Lung (tissue), 11 donors: ENCODE measurements at regions not wholly inside any gene's neighbourhood (a gene's known extent, or its start where the extent isn't known, plus 50 kb on each side); places are given as distances from the start of the nearest gene placed in this dataset.

Experiments used
- ATAC-seq: fragments of 200-7000 bp; cut with Tn5 transposase; one replicate; pipeline ENCODE4 v1.9.1; 2020; ENCODE audit warnings: moderate number of reproducible peaks; ENCODE audit not compliant: insufficient read depth, low FRiP score
- DNase-seq, 3 donors: peaks; one replicate each; pipeline ENCODE4 v3.0.0-alpha.2; 2013 to 2017
- H3K27ac ChIP-seq, 2 donors: one replicate each; pipeline ENCODE4 v1.5.1; 2013; ENCODE audit warnings: mild to moderate bottlenecking in 2 of 2, moderate library complexity in 2 of 2, control low read depth in 1 of 2, inconsistent platforms in 1 of 2, low read depth in 1 of 2, low read length in 1 of 2
- H3K27me3 ChIP-seq, 3 donors: one replicate each; pipeline ENCODE4 v1.5.1; 2013; ENCODE audit warnings: low read length in 2 of 3; ENCODE audit not compliant: control insufficient read depth in 3 of 3, insufficient read depth in 3 of 3
- H3K36me3 ChIP-seq, 4 donors: one replicate each; pipeline ENCODE4 v1.5.1; 2013; ENCODE audit warnings: low read length in 4 of 4, mild to moderate bottlenecking in 1 of 4, moderate library complexity in 1 of 4; ENCODE audit not compliant: control insufficient read depth in 4 of 4, insufficient read depth in 4 of 4
- H3K4me1 ChIP-seq, 5 donors: one replicate each; pipeline ENCODE4 v1.5.1; 2013; ENCODE audit warnings: low read length in 5 of 5, mild to moderate bottlenecking in 2 of 5, moderate library complexity in 1 of 5; ENCODE audit not compliant: control insufficient read depth in 5 of 5, insufficient read depth in 5 of 5
- H3K4me3 ChIP-seq: one replicate; pipeline ENCODE4 v1.5.1; 2013; ENCODE audit warnings: mild to moderate bottlenecking, control low read depth, moderate library complexity
- H3K9ac ChIP-seq, 2 donors: one replicate each; pipeline ENCODE4 v1.5.1; 2013; ENCODE audit warnings: low read length in 2 of 2, control low read depth in 1 of 2; ENCODE audit not compliant: insufficient read depth in 1 of 2
- H3K9me3 ChIP-seq, 4 donors: one replicate each; pipeline ENCODE4 v1.5.1; 2013; ENCODE audit warnings: low read length in 3 of 4, mild to moderate bottlenecking in 1 of 4, moderate library complexity in 1 of 4; ENCODE audit not compliant: control insufficient read depth in 4 of 4, insufficient read depth in 3 of 4
- WGBS, 2 donors: extraction: QIAGEN DNeasy Blood & Tissue Kit; methylation state at CpG; one replicate each; pipeline ENCODE4 v1.1.7; 2013; 5-methylcytosine and 5-hydroxymethylcytosine counted together
- TF ChIP-seq, protein P1 (sequence below): IDR thresholded peaks from 2 replicates; pipeline ENCODE4 v1.5.1; 2012; ENCODE audit warnings: mild to moderate bottlenecking; ENCODE audit errors: control extremely low read depth, extremely low read depth
- donor health status: control.
- donor health status: control.
- donor health status: Bipolar disorder and iron deficiency.
- donor health status: healthy.
- donor health status: DM: yes; HTN: yes; CAD: no.

DNA sequence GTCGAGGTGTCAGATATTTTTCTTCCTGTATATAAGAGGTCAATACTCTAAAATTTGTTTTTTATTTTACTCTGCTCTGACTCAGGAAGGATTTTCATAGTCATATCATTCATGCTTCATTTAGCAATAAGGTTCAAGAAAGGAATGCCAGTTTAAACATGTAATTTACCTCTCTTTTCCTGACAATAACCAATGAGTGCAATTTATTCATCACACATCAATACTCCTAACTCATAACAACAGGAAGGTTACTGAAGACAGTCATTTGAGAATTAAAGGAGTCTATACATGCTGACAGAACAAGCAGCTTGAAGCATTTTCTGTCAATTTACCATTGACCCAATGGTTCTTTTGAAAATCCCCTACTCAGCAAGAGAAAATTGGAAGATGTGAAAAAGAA is 190.3 kb upstream of the RPS6KA3 start:
- Histone ChIP-seq H3K27me3 (peaks cover 0 to 50% (median 35%) of the 10 kb centered on the region in 3 donors), H3K27ac (no peak overlapping the region), H3K36me3 (no peaks in the 10 kb centered on the region), H3K9me3 (no peaks in the 10 kb centered on the region), H3K9ac (no peak overlapping the region), H3K4me3 (no peak overlapping the region), H3K4me1 (no peaks in the 10 kb centered on the region)
- DNase-seq (no peak), ATAC-seq (no peak)
- WGBS, 2 donors: 79 to 88% methylated on average over 1 of the region's 1 CpG
- TF ChIP-seq, protein P1, sequence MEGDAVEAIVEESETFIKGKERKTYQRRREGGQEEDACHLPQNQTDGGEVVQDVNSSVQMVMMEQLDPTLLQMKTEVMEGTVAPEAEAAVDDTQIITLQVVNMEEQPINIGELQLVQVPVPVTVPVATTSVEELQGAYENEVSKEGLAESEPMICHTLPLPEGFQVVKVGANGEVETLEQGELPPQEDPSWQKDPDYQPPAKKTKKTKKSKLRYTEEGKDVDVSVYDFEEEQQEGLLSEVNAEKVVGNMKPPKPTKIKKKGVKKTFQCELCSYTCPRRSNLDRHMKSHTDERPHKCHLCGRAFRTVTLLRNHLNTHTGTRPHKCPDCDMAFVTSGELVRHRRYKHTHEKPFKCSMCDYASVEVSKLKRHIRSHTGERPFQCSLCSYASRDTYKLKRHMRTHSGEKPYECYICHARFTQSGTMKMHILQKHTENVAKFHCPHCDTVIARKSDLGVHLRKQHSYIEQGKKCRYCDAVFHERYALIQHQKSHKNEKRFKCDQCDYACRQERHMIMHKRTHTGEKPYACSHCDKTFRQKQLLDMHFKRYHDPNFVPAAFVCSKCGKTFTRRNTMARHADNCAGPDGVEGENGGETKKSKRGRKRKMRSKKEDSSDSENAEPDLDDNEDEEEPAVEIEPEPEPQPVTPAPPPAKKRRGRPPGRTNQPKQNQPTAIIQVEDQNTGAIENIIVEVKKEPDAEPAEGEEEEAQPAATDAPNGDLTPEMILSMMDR: no peak

DNA sequence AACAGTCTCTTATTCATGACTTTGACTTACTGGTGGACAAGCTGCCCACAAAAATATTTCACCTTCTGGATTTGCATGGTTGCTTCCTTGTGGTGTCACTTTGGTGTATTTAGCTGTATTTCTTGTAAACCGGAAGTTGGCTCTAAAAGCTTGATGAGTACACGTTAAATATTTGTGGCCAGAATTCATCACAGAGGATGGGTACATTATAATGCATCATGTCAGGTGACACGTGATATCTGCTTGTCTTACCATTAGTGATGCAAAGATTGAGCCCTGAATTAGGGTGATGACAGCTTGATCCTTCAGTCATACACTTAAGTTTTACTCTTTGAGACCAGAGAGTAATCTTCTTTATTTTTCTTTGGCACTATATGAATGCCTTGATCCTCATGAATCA is 188.3 kb upstream of the RPS6KA3 start:
- H3K27ac ChIP-seq: no peak overlapping the region
- no peak overlapping the region for H3K9ac ChIP-seq
- no peaks in the 10 kb centered on the region for H3K4me1 ChIP-seq
- no peak overlapping the region for H3K4me3 ChIP-seq
- no peaks in the 10 kb centered on the region for H3K9me3 ChIP-seq
- ATAC-seq (no peak), DNase-seq (no peak)
- WGBS, 2 donors: 50 to 84% methylated on average over 3 of the region's 3 CpGs
- H3K36me3 ChIP-seq: no peaks in the 10 kb centered on the region
- peaks cover 0 to 39% (median 34%) of the 10 kb centered on the region in 3 donors for H3K27me3 ChIP-seq
- TF ChIP-seq, protein P1: no peak

DNA sequence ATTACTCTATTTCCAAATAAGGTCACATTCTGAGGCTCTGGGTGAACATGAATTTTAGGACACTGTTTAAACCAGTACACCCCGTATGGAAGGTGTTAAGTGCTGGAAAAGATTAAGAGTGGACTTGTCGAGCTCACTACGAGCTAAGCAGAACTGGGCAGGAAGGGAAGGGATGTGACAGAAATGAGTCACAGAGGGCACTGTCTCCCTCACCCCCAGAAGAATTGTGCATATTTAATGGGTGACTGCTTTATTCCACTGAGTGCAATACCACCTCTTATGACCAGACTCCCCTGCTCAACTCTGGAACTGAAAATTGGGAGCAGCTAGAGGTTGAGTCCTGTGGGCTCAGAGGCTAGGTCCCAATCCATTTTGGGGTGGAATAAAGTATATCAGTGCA is 187.4 kb upstream of the RPS6KA3 start:
- H3K36me3 ChIP-seq: no peaks in the 10 kb centered on the region
- no peak overlapping the region for H3K4me3 ChIP-seq
- H3K27ac ChIP-seq: no peak overlapping the region
- H3K4me1 ChIP-seq: no peaks in the 10 kb centered on the region
- H3K9me3 ChIP-seq: no peaks in the 10 kb centered on the region
- H3K9ac ChIP-seq: no peak overlapping the region
- ATAC-seq (no peak), DNase-seq (no peak)
- TF ChIP-seq, protein P1: no peak
- H3K27me3 ChIP-seq: peaks cover 0 to 36% (median 33%) of the 10 kb centered on the region in 3 donors
- 65 to 73% methylated on average over 3 of the region's 3 CpGs for whole genome bisulfite sequencing, 2 donors

DNA sequence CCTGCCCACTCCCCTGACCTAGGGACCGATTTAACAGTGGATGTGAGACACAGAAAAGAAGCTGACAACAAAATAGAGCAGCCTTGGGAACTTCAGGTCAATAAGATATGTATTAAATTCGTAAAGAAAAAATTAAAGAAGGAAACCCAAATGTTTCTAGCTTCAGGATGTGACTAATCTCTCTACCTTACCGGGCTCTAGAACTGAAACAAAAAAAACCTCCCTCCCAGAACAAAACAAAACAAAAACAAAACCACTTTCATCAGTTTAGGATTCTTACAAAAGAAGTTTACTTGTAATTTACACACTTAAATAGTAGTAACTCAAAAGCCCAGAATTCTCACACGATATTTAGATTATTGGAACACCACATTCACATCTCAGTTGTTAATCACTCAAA is 185.8 kb upstream of the RPS6KA3 start:
- Histone ChIP-seq H3K27ac (no peak overlapping the region), H3K9ac (no peak overlapping the region), H3K4me1 (no peaks in the 10 kb centered on the region), H3K9me3 (no peaks in the 10 kb centered on the region), H3K36me3 (no peaks in the 10 kb centered on the region), H3K4me3 (no peak overlapping the region), H3K27me3 (peaks cover 0 to 34% (median 30%) of the 10 kb centered on the region in 3 donors)
- DNase-seq: no peak
- 47 to 56% methylated on average over 4 of the region's 4 CpGs for WGBS, 2 donors
- TF ChIP-seq, protein P1: no peak
- ATAC-seq: no peak
